SJSA1 (cell line): ENCODE measurements at regions not wholly inside any gene's neighbourhood (a gene's known extent, or its start where the extent isn't known, plus 50 kb on each side); places are given as distances from the start of the nearest gene placed in this dataset.

Experiments used
- DNase-seq, 2 experiments: peaks; one replicate each; pipeline ENCODE4 v3.0.0-alpha.2; 2015 to 2020; ENCODE audit warnings: low spot score in 2 of 2, low read depth in 1 of 2
- H3K27ac ChIP-seq: fragments of 250-450 bp; sonication (Bioruptor Pico); 2 replicates; pipeline ENCODE4 v1.5.1; 2020; ENCODE audit warnings: mild to moderate bottlenecking, moderate library complexity
- H3K27me3 ChIP-seq: fragments of 250-450 bp; sonication (Bioruptor Pico); replicated peaks from 2 replicates; pipeline ENCODE4 v1.5.1; 2020; ENCODE audit warnings: mild to moderate bottlenecking, moderate library complexity
- H3K36me3 ChIP-seq: fragments of 250-450 bp; sonication (Bioruptor Pico); 2 replicates; pipeline ENCODE4 v1.5.1; 2020; ENCODE audit warnings: mild to moderate bottlenecking
- H3K4me1 ChIP-seq: fragments of 250-450 bp; sonication (Bioruptor Pico); replicated peaks from 2 replicates; pipeline ENCODE4 v1.6.1; 2021; ENCODE audit warnings: mild to moderate bottlenecking
- H3K4me3 ChIP-seq: fragments of 250-450 bp; sonication (Bioruptor Pico); 2 replicates; pipeline ENCODE4 v1.5.1; 2020; ENCODE audit warnings: mild to moderate bottlenecking
- H3K9me3 ChIP-seq: fragments of 250-450 bp; sonication (Bioruptor Pico); replicated peaks from 2 replicates; pipeline ENCODE4 v1.5.1; 2020; ENCODE audit warnings: mild to moderate bottlenecking

- DNase-seq, result peak; percentile 97 to 98
- H3K4me3 ChIP-seq, result no peak overlapping the region; the same call in 1 of the 2 replicates
- peaks cover 56% of the 10 kb centered on the region for H3K4me1 ChIP-seq
- H3K9me3 ChIP-seq, result no peaks in the 10 kb centered on the region; the same call in 1 of the 2 replicates
- H3K36me3 ChIP-seq, result no peaks in the 10 kb centered on the region; the same call in 1 of the 2 replicates
- no peaks in the 10 kb centered on the region for H3K27me3 ChIP-seq
- peak overlapping the region; percentile 94 for H3K27ac ChIP-seq
Measured at GRCh38 chr20:17843246-17844132, 125.1 kb downstream of the SNX5 start.

- H3K4me1 ChIP-seq, result peaks cover 56% of the 10 kb centered on the region
- DNase-seq, result peak in 1 of 2 experiments; percentile 39
- no peaks in the 10 kb centered on the region; the same call in 1 of the 2 replicates for H3K9me3 ChIP-seq
- H3K36me3 ChIP-seq, result no peaks in the 10 kb centered on the region; the same call in 1 of the 2 replicates
- peak overlapping the region; percentile 94 for H3K27ac ChIP-seq
- no peak overlapping the region for H3K4me3 ChIP-seq
- H3K27me3 ChIP-seq, result no peaks in the 10 kb centered on the region
Measured at GRCh38 chr20:17841751-17842215, 126.8 kb downstream of the SNX5 start.

GRCh38 chr20:17840423-17840822, 128.2 kb downstream of the SNX5 start:
- no peaks in the 10 kb centered on the region; the same call in 1 of the 2 replicates for H3K9me3 ChIP-seq
- H3K36me3 ChIP-seq, result no peaks in the 10 kb centered on the region; the same call in 1 of the 2 replicates
- no peak for DNase-seq
- no peak overlapping the region for H3K27ac ChIP-seq
- no peak overlapping the region for H3K4me3 ChIP-seq
- no peaks in the 10 kb centered on the region for H3K27me3 ChIP-seq
- peaks cover 56% of the 10 kb centered on the region for H3K4me1 ChIP-seq

- Histone ChIP-seq H3K9me3 (no peaks in the 10 kb centered on the region; the same call in 1 of the 2 replicates), H3K36me3 (no peaks in the 10 kb centered on the region; the same call in 1 of the 2 replicates), H3K4me1 (peaks cover 49% of the 10 kb centered on the region), H3K27ac (no peak overlapping the region), H3K4me3 (no peak overlapping the region), H3K27me3 (no peaks in the 10 kb centered on the region)
- no peak for DNase-seq
Measured at GRCh38 chr20:17838921-17839320, 129.7 kb downstream of the SNX5 start.

DNA sequence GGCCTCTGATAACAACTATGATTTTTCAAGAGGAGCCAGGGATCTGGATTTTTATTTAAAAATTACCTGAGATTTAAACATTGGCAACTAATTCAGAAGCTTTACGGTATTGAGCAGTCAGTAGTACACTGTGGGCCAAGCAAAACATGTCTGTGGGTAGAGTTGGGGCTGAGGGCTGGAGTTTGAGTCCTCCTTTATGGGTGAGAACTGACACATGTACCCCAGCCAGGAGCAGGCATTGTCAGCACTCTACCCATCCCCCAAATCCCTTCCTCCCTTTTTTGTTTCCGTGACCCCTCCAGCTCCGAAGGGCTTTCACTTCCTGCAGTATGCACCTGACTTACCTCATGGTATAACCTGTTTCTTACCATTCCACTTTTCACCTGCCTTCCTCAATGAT, 131.4 kb downstream of the SNX5 start:
- Histone ChIP-seq H3K4me3 (no peak overlapping the region), H3K27me3 (no peaks in the 10 kb centered on the region), H3K36me3 (no peaks in the 10 kb centered on the region; the same call in 1 of the 2 replicates), H3K27ac (no peak overlapping the region), H3K9me3 (no peaks in the 10 kb centered on the region; the same call in 1 of the 2 replicates), H3K4me1 (peaks cover 44% of the 10 kb centered on the region)
- DNase-seq, result no peak

DNA sequence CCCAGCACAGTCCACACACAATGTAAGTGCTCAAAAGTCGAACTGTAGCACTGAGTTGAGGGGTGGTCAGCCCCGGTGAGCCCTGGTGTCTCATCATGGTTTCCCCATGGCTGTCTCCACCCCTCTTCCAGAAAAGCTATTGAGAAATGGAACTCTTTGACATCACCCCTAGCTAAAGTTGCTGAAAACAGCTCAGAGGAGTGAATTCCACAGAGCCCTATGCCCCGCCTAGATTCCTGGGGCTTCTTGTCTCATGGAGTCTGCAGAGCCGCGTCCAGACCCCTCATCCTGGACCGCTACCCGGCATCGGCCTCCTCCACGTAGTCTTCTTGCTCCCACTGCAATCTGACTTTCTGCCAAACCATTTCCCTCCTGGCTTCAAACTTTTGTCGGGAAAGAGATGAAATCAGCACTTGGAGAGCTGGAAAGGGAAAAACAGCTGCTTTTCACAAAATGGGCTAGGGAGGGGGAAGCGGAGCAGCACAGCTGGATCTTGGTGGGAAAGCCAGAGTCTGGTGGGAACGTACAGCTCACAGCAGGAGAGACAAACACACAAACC, 132.2 kb downstream of the SNX5 start:
- no peak overlapping the region for H3K27ac ChIP-seq
- no peaks in the 10 kb centered on the region for H3K27me3 ChIP-seq
- no peaks in the 10 kb centered on the region; the same call in 1 of the 2 replicates for H3K9me3 ChIP-seq
- H3K4me1 ChIP-seq, result peaks cover 36% of the 10 kb centered on the region
- H3K4me3 ChIP-seq, result no peak overlapping the region
- H3K36me3 ChIP-seq, result no peaks in the 10 kb centered on the region; the same call in 1 of the 2 replicates
- DNase-seq, result no peak

- H3K27me3 ChIP-seq, result no peaks in the 10 kb centered on the region
- peaks cover 31% of the 10 kb centered on the region for H3K4me1 ChIP-seq
- peak overlapping the region; percentile 34 for H3K27ac ChIP-seq
- H3K9me3 ChIP-seq, result no peaks in the 10 kb centered on the region; the same call in 1 of the 2 replicates
- DNase-seq, result no peak
- no peak overlapping the region for H3K4me3 ChIP-seq
- no peaks in the 10 kb centered on the region; the same call in 1 of the 2 replicates for H3K36me3 ChIP-seq
Measured at GRCh38 chr20:17835934-17836300, 132.7 kb downstream of the SNX5 start.

- H3K27ac ChIP-seq, result peak overlapping the region; percentile 34
- H3K27me3 ChIP-seq, result no peaks in the 10 kb centered on the region
- H3K36me3 ChIP-seq, result no peaks in the 10 kb centered on the region
- peak; percentile 64 to 84 for DNase-seq
- no peaks in the 10 kb centered on the region for H3K9me3 ChIP-seq
- H3K4me1 ChIP-seq, result peaks cover 31% of the 10 kb centered on the region
- no peak overlapping the region for H3K4me3 ChIP-seq
Measured at GRCh38 chr20:17835240-17835933, 133.2 kb downstream of the SNX5 start.

GRCh38 chr20:17834804-17835203, 133.8 kb downstream of the SNX5 start:
- Histone ChIP-seq H3K4me3 (no peak overlapping the region), H3K36me3 (no peaks in the 10 kb centered on the region), H3K4me1 (peaks cover 31% of the 10 kb centered on the region), H3K9me3 (no peaks in the 10 kb centered on the region), H3K27me3 (no peaks in the 10 kb centered on the region), H3K27ac (no peak overlapping the region)
- no peak for DNase-seq

DNA sequence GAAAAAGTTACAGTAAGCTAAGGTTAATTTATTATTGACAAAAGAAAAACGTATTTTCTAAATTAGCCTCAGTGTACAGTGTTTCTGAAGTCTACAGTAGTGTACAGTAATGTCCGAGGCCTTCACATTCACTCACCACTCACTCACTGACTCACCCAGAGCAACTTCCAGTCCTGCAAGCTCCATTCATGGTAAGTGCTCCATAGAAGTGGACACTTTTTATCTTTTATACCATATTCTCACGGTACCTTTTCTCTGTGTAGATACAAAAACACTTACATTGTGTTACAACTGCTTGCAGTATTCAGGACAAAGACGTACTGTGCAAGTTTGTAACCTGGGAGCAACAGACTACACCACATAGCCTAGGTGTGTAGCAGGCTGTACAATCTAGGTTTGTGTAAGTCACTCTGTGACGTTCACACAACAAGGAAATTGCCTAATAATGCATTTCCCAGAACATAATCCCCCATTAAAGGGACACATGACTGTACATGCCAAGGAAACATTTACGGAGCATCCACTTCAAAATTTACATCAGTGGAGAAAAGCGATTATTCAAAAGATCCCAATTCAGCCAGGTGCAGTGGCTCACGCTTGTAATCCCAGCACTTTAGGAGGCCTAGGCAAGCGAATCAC, 133.4 kb downstream of the BANF2 start:
- H3K27me3 ChIP-seq, result no peaks in the 10 kb centered on the region
- H3K9me3 ChIP-seq, result no peaks in the 10 kb centered on the region
- DNase-seq, result no peak
- no peak overlapping the region; the same call in 1 of the 2 replicates for H3K27ac ChIP-seq
- H3K36me3 ChIP-seq, result no peaks in the 10 kb centered on the region
- H3K4me1 ChIP-seq, result peaks cover 31% of the 10 kb centered on the region
- no peak overlapping the region for H3K4me3 ChIP-seq

DNA sequence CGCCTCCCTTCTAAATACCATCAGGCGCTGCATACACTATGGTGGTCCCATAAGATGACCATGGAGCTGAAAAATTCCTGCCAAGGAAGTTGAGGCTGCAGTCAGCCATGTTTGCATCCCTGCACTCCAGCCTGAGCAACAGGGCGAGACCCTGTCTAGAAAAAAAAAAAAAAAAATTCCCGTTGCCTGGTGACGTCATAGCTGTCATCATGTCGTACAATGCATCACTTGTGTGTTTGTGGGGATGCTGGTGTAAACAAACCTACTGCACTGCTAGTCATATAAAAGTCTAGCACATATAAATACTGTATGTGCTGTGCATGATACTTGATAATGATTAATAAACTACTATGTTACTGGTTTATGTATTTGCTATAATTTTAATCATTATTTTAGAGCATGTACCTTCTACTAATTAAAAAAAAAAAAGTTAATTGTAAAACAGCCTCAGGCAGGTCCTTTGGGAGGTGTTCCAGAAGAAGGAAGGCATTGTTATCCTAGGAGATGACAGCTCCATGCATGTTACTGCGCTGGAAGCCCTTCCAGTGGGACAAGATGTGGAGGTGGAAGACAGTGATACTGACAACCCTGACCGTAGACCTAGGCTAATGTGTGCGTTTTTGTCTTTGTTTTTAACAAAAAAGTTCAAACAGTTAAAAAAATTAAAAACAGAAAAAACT, 132.6 kb downstream of the BANF2 start:
- Histone ChIP-seq H3K27me3 (no peaks in the 10 kb centered on the region), H3K27ac (0 out of 2 replicates have a peak overlapping the region, but pooled peaks have one; percentile 8), H3K4me3 (no peak overlapping the region), H3K4me1 (peaks cover 31% of the 10 kb centered on the region), H3K36me3 (no peaks in the 10 kb centered on the region), H3K9me3 (no peaks in the 10 kb centered on the region)
- DNase-seq, result no peak

- peaks cover 11% of the 10 kb centered on the region for H3K4me1 ChIP-seq
- H3K27ac ChIP-seq, result no peak overlapping the region
- H3K4me3 ChIP-seq, result no peak overlapping the region
- H3K9me3 ChIP-seq, result no peaks in the 10 kb centered on the region
- no peak for DNase-seq
- H3K36me3 ChIP-seq, result no peaks in the 10 kb centered on the region
- no peaks in the 10 kb centered on the region for H3K27me3 ChIP-seq
Measured at GRCh38 chr20:17828598-17829144, 128.9 kb downstream of the BANF2 start.
